Skeletal muscle satellite cell (primary cell): ENCODE measurements at regions not wholly inside any gene's neighbourhood (a gene's known extent, or its start where the extent isn't known, plus 50 kb on each side); places are given as distances from the start of the nearest gene placed in this dataset.
A peak's percentile ranks its signal among the peaks of the same experiment; 100 is the strongest.

Source experiments
- H3K27me3 ChIP-seq: 2 replicates; pipeline ENCODE4 v1.7.0; 2013; ENCODE audit warnings: low read length; ENCODE audit not compliant: control insufficient read depth, insufficient read depth
- H3K36me3 ChIP-seq: 2 replicates; pipeline ENCODE4 v1.7.0; 2013; ENCODE audit warnings: mild to moderate bottlenecking, control low read depth, low read length; ENCODE audit not compliant: insufficient read depth
- H3K4me1 ChIP-seq: 2 replicates; pipeline ENCODE4 v1.7.0; 2013; ENCODE audit warnings: low read length; ENCODE audit not compliant: control insufficient read depth, insufficient read depth
- H3K4me2 ChIP-seq: 2 replicates; pipeline ENCODE4 v1.7.0; 2013; ENCODE audit warnings: mild to moderate bottlenecking, low read length
- H3K4me3 ChIP-seq: 2 replicates; pipeline ENCODE4 v1.7.0; 2013; ENCODE audit warnings: low read length
- H3K9ac ChIP-seq: 2 replicates; pipeline ENCODE4 v1.7.0; 2013; ENCODE audit warnings: mild to moderate bottlenecking, low read depth, low read length, moderate library complexity
- H3K9me3 ChIP-seq: replicated peaks from 2 replicates; pipeline ENCODE4 v1.7.0; 2013; ENCODE audit warnings: mild to moderate bottlenecking, control low read depth, low read length

DNA sequence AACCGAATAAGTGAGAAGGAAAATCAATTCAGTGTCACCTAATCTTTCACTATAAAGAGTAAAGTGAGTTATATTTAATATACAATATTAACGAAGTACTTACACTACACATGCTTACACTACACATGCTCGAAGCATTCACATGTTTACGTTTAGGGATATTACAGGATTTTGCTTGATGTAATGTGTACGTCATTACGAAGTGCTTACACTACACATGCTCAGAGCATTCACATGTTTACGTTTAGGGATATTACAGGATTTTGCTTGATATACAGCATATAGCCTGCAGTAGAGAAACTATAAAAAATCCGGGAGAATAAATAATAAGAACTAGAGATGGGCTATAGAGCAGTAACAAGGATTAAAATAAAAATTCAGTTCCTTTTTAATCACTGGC lies 538.8 kb upstream of the CXADR start:
- Histone ChIP-seq H3K4me1 (peaks cover 9% of the 10 kb centered on the region), H3K27me3 (no peaks in the 10 kb centered on the region), H3K4me3 (no peak overlapping the region), H3K4me2 (no peak overlapping the region), H3K9me3 (no peaks in the 10 kb centered on the region), H3K36me3 (no peaks in the 10 kb centered on the region), H3K9ac (no peak overlapping the region)

DNA sequence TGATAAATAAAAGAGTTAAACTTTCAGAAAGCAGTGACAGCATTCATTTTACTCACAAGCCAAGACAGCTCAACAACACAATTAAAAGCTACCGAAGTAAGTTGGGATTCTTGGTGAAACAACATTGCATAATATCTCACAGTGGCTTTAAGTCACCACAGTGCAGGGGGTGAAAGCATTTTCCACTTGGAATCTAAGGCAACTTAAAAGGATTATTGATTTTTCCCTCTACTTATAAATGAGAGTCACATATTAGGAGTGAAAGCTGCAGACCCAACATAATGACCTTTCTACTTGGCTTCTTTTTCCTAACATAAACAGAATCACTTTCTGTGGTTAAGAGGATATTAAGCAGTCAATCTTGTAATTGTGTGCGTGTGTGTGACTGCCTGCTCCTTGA lies 536.6 kb upstream of the CXADR start:
- Histone ChIP-seq H3K9ac (no peak overlapping the region), H3K36me3 (no peaks in the 10 kb centered on the region), H3K4me3 (no peak overlapping the region), H3K9me3 (no peaks in the 10 kb centered on the region), H3K27me3 (no peaks in the 10 kb centered on the region), H3K4me1 (peaks cover 5% of the 10 kb centered on the region), H3K4me2 (no peak overlapping the region)

DNA sequence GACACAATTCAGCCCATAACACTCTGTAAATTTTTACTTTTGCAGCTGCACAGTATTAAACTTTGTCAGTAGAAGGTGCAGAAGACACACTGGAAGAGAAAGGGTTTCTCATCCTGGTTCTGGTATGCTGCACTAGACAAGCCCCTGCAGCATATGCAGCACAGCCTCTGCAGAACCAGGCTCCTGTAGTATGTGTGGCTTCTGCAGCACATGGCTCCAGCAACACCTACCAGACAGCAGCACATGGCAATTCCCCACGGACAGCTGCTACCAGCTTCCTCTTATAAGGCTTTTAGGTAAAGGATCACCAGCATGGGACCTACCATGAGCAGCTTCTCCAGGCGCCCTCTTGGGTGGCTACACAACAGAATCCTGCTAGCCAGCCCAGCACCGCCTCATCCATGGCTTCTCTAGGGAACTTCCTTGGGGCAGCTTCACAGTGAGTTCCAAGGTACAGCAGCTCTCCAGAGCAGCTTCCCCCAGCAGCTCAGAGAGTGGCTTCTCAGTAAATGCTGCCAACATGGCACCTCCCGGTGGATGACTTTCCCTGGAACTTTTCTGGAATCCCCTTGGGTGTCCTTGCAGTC lies 534.4 kb upstream of the CXADR start:
- Histone ChIP-seq H3K27me3 (no peaks in the 10 kb centered on the region), H3K4me2 (no peak overlapping the region), H3K4me3 (no peak overlapping the region), H3K9me3 (no peaks in the 10 kb centered on the region), H3K4me1 (peaks cover 5% of the 10 kb centered on the region), H3K9ac (no peak overlapping the region), H3K36me3 (no peaks in the 10 kb centered on the region)

DNA sequence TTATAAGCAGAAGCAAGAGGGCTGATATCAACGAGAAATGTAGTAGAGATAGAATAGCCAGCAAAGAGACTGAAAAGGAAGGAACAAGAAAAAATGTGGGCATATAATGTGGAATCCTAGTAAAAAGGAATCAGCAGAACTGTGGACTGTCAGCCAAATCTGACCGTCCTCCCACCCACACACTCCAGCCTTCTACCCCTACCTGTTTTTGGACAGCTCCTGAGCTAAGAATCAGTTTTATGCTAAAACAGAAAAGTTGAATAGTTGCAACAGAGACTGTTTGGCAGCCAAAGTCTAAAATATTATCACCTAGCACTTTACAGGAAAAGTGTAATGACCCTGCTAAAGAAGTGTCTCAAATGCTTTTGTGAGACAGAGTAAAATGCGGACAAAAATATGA lies 533.3 kb upstream of the CXADR start:
- H3K4me3 ChIP-seq = no peak overlapping the region
- H3K9me3 ChIP-seq = no peaks in the 10 kb centered on the region
- H3K27me3 ChIP-seq = no peaks in the 10 kb centered on the region
- no peaks in the 10 kb centered on the region for H3K36me3 ChIP-seq
- peaks cover 5% of the 10 kb centered on the region for H3K4me1 ChIP-seq
- H3K4me2 ChIP-seq = no peak overlapping the region
- no peak overlapping the region for H3K9ac ChIP-seq

DNA sequence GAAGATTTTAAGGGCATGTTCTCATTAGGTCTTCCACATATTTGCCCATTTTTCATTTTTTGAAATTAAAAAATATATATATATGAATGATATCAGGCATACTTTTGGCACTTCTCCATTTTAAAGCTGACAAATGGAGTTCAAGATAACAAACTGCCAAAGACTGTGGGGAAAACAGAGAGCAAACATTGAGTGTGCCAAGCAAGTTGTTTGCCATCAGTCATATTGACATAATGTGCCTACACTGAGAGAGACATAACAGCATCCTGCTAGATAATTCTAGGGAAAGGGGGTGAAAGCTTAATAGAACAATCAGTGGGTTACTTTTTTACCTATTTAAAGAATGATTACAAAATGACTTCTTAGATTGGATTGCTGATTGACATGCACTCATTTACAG lies 529.4 kb upstream of the CXADR start:
- H3K9ac ChIP-seq = no peak overlapping the region
- no peaks in the 10 kb centered on the region for H3K27me3 ChIP-seq
- H3K36me3 ChIP-seq = no peaks in the 10 kb centered on the region
- no peaks in the 10 kb centered on the region for H3K9me3 ChIP-seq
- no peak overlapping the region for H3K4me3 ChIP-seq
- no peak overlapping the region for H3K4me2 ChIP-seq
- H3K4me1 ChIP-seq = no peaks in the 10 kb centered on the region

DNA sequence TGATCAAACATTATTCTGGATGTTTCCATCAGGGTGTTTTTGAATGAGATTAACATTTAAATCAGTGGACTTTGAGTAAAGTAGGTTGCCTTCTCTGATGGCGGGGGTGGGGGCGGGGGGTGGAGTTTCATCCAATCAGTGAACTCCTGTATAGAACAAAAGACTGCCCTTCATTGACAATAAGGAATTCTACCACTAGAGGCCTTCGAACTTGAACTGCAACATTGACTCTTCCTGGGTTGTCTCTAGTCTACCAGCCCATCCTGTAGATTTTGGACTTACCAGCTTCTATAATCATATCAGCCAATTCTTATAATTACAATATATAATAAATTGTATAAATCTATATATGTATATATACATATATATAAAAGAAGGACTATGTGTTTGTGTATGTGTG lies 520.4 kb upstream of the CXADR start:
- H3K9ac ChIP-seq = no peak overlapping the region
- no peak overlapping the region for H3K4me3 ChIP-seq
- no peaks in the 10 kb centered on the region for H3K27me3 ChIP-seq
- H3K36me3 ChIP-seq = no peaks in the 10 kb centered on the region
- H3K9me3 ChIP-seq = no peaks in the 10 kb centered on the region
- no peak overlapping the region for H3K4me2 ChIP-seq
- H3K4me1 ChIP-seq = no peaks in the 10 kb centered on the region

DNA sequence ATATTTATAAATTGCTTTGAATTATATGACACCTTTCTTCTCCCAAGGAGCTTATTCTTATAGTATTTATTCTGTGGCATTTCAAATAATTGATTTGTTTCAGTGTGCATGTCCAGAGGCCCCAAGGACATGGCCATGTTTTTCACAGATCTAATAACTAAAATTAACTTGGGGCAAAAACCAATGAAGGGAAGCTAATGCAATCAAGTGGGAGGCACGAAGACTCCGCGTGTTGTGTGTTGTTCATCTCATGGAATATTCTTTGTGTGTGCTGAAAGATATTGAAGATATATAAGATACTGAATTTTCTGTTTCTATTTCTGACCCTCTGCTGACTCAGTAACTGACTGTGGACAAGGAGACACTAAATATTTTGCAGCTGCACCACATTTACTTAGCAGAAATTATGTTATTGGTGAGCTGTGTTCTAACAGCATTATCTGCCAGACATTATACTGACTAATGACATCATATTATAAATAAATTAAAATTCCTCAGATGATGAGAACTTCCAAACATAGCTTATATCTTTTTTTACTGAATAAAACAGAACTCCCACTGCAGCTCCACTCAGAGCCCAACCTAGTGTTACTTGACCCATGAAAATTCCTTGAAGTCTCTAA lies 519.3 kb upstream of the CXADR start:
- Histone ChIP-seq H3K4me3 (no peak overlapping the region), H3K4me2 (no peak overlapping the region), H3K9me3 (no peaks in the 10 kb centered on the region), H3K9ac (no peak overlapping the region), H3K4me1 (no peaks in the 10 kb centered on the region), H3K27me3 (no peaks in the 10 kb centered on the region), H3K36me3 (no peaks in the 10 kb centered on the region)

DNA sequence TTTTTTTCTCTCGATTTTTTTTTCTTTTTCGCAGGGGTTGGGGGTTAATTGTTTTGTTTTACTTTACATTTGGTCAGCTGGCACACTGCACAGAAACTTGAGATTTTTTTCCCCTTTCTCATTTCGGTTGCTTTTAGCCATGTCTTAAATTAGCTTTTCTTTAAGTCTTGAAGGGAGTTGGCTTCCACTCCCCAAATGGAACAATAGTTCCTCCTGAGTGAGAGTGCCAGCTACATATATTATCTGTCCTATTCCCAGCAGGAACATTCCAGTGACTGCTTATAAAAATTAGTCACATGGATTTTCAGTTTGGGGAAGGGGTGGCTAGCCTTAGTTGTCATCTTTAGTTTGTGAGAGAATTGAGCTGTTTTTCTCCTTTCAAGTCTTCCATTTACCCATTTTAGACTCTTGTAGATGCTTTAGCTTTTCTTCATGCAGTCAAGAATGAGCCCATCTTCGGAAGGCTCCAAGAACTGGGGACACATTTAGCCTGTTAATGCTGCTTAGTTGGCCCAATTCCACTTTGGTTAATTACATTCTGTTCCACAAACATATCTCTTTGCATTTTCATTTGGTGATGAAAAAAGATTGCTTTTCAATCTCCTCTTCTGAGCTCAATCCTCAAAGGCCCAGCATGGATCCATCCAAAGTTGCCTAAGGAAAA lies 510.1 kb upstream of the CXADR start:
- Histone ChIP-seq H3K4me3 (no peak overlapping the region), H3K4me2 (peak overlapping the region; percentile 74), H3K27me3 (no peaks in the 10 kb centered on the region), H3K4me1 (peaks cover 24% of the 10 kb centered on the region), H3K9ac (no peak overlapping the region), H3K9me3 (no peaks in the 10 kb centered on the region), H3K36me3 (no peaks in the 10 kb centered on the region)

DNA sequence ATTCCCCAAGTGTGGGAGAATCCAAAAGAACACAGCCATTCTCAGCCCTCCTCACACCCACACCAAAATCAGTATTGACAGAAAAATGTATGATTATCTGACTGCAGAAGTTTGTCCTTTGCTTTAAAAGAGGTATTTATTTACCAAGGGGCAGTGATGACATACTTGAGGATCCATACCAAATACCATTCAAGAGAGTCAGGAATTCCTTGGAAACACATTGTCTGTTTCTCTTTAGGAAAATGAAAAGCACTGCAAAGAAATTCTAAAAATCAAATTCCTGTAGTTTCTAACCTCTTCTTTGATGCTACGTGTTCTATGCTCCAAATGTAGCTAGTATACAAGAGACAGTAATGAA lies 509.6 kb upstream of the CXADR start:
- Histone ChIP-seq H3K4me1 (peaks cover 24% of the 10 kb centered on the region), H3K9me3 (no peaks in the 10 kb centered on the region), H3K36me3 (no peaks in the 10 kb centered on the region), H3K9ac (no peak overlapping the region), H3K4me3 (peak overlapping the region; percentile 61), H3K27me3 (no peaks in the 10 kb centered on the region), H3K4me2 (peak overlapping the region; percentile 74)

DNA sequence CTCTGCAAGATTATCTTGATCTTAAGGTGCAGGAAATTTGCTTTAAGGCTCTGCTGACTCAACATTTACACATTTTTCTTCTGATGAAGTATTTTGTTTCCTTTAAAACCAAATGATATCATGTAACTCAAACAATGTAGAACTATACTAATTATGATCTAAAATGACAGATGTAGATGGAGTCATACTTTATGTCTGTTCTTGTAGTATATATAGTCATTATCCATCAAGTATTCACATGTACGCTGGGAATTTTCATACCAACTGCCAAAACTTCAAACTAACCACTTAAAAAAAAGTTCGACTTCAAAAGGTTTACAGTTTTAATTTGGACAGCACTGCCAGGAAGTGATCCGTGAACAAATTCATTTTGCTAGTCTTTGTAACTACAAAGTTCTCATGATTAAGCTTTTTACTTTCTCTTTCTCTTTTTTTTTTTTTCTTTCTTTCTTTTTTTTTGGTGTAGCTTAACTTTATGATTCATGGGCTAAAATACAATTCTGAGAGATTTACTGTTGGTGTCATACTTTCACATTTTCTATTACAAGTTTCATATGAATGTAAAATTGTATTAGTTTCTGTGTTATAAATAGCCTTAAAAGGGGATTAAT lies 509.0 kb upstream of the CXADR start:
- Histone ChIP-seq H3K27me3 (no peaks in the 10 kb centered on the region), H3K4me1 (peaks cover 24% of the 10 kb centered on the region), H3K4me3 (peak overlapping the region; percentile 61), H3K9me3 (no peaks in the 10 kb centered on the region), H3K9ac (peak overlapping the region; percentile 61), H3K36me3 (no peaks in the 10 kb centered on the region), H3K4me2 (peak overlapping the region; percentile 74)

DNA sequence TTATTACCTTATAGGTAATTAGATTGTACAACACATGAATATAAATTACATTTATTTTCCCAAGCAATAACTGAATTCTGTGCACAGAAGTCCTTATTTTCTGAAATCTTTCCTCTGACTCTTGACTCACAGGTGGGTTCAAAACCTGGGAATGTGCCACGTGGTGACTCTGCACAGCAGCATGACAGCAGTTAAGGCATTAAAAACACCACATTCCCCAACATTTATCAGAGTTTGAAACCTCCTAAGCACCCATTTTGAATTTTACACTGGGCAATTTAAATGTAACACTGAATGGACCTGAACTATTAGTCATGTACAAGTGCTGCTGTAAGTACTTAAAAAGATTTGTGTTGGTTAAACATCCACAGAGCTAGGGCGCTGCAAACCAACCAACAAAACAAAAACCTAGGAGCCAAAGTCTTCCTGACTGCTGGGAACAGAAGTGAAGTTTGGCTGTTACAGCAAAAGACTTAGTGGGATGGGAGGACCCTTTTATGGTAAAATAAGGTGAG lies 480.6 kb upstream of the CXADR start:
- Histone ChIP-seq H3K9me3 (no peaks in the 10 kb centered on the region), H3K27me3 (no peaks in the 10 kb centered on the region), H3K4me1 (no peaks in the 10 kb centered on the region), H3K9ac (no peak overlapping the region), H3K4me2 (no peak overlapping the region), H3K4me3 (no peak overlapping the region), H3K36me3 (no peaks in the 10 kb centered on the region)
